Activated CD4-positive, alpha-beta T cell treated with anti-CD3 and anti-CD28 coated beads for 4 hours (primary cell): ENCODE measurements at regions not wholly inside any gene's neighbourhood (a gene's known extent, or its start where the extent isn't known, plus 50 kb on each side); places are given as distances from the start of the nearest gene placed in this dataset.
"Not testable (repeated sequence)": the region's sequence is repeated elsewhere in the genome, so short reads cannot be mapped to it uniquely, and the experiment has no call there.

ENCODE experiments used
- DNase-seq, 2 donors: peaks; one replicate each; pipeline ENCODE4 v3.0.0-alpha.2; 2020

GRCh38 chr20:29687438-29687837, 1570.0 kb upstream of the DEFB115 start:
- DNase-seq: no peak

- peak in 1 of 2 donors; percentile 2 for DNase-seq
Observed at GRCh38 chr20:29689411-29690225, 1567.8 kb upstream of the DEFB115 start.

GRCh38 chr20:29690274-29690673, 1567.2 kb upstream of the DEFB115 start:
- no peak for DNase-seq

- DNase-seq: no peak
Observed at GRCh38 chr20:29740601-29740950, 1516.9 kb upstream of the DEFB115 start.

GRCh38 chr20:29740951-29741593, 1516.4 kb upstream of the DEFB115 start:
- no peak for DNase-seq

GRCh38 chr20:29741594-29741893, 1515.9 kb upstream of the DEFB115 start:
- DNase-seq: no peak

GRCh38 chr20:29741894-29742698, 1515.4 kb upstream of the DEFB115 start:
- DNase-seq: no peak

- no peak for DNase-seq
Observed at GRCh38 chr20:29742699-29743100, 1514.8 kb upstream of the DEFB115 start.

GRCh38 chr20:29743101-29743931, 1514.1 kb upstream of the DEFB115 start:
- DNase-seq: no peak

- no peak for DNase-seq
Observed at GRCh38 chr20:29744071-29744470, 1513.4 kb upstream of the DEFB115 start.

GRCh38 chr20:29745534-29746245, 1511.8 kb upstream of the DEFB115 start:
- not testable (repeated sequence) for DNase-seq

GRCh38 chr20:29750268-29750899, 1507.1 kb upstream of the DEFB115 start:
- no peak for DNase-seq

- DNase-seq: peak in 1 of 2 donors; percentile 14
Observed at GRCh38 chr20:29752644-29753425, 1504.6 kb upstream of the DEFB115 start.

- DNase-seq: not testable (repeated sequence)
Observed at GRCh38 chr20:29753426-29753746, 1504.1 kb upstream of the DEFB115 start.

- not testable (repeated sequence) for DNase-seq
Observed at GRCh38 chr20:29753879-29754278, 1503.6 kb upstream of the DEFB115 start.

- not testable (repeated sequence) for DNase-seq
Observed at GRCh38 chr20:29755854-29756498, 1501.5 kb upstream of the DEFB115 start.

- no peak for DNase-seq
Observed at GRCh38 chr20:29756664-29757063, 1500.8 kb upstream of the DEFB115 start.

GRCh38 chr20:29761621-29762385, 1495.7 kb upstream of the DEFB115 start:
- not testable (repeated sequence) for DNase-seq

- DNase-seq: no peak
Observed at GRCh38 chr20:29762620-29763019, 1494.8 kb upstream of the DEFB115 start.
